Ovary (tissue), 7 donors: ENCODE measurements at regions not wholly inside any gene's neighbourhood (a gene's known extent, or its start where the extent isn't known, plus 50 kb on each side); places are given as distances from the start of the nearest gene placed in this dataset.

Experiments
- DNase-seq, 5 donors: peaks; one replicate each; pipeline ENCODE4 v3.0.0-alpha.2; 2019 to 2020
- H3K27ac ChIP-seq, 2 donors: fragments of 200-600 bp; one replicate each; pipeline versions ENCODE4 v1.5.1 to v1.8.0; 2019 to 2022
- H3K27me3 ChIP-seq: fragments of 200-600 bp; one replicate; pipeline ENCODE4 v1.8.0; 2022
- H3K36me3 ChIP-seq: fragments of 200-600 bp; sonication (generic); one replicate; pipeline ENCODE4 v1.5.1; 2019
- H3K4me1 ChIP-seq: one replicate; pipeline ENCODE4 v1.8.1; 2013; ENCODE audit warnings: mild to moderate bottlenecking, moderate library complexity; ENCODE audit not compliant: insufficient read depth
- H3K4me3 ChIP-seq: fragments of 200-600 bp; sonication (generic); one replicate; pipeline ENCODE4 v1.5.1; 2017
- H3K9me3 ChIP-seq, 2 donors: fragments of 200-600 bp in 1 of 2; sonication (generic) in 1 of 2; one replicate each; pipeline versions ENCODE4 v1.5.1 to v1.8.1; 2013 to 2019; ENCODE audit warnings: mild to moderate bottlenecking in 1 of 2, moderate library complexity in 1 of 2
- EP300 ChIP-seq: sonication (generic); formaldehyde crosslinking; IDR thresholded peaks from one replicate; pipeline ENCODE4 v1.6.1; 2017; ENCODE audit warnings: antibody characterized with exemption
- POLR2A ChIP-seq: fragments of 450-650 bp; IDR thresholded peaks from one replicate; pipeline ENCODE4 v1.6.1; 2017; ENCODE audit warnings: antibody characterized with exemption, mild to moderate bottlenecking, moderate library complexity
- WGBS, 3 donors: extraction: QIAGEN DNeasy Blood & Tissue Kit in 1 of 3; methylation state at CpG; one replicate each; pipeline versions ENCODE4 v1.1.5 to v1.1.7; 2013 to 2017; 5-methylcytosine and 5-hydroxymethylcytosine counted together
- intact Hi-C, 4 donors: fragments of 100-400 bp; cut with DNase I; formaldehyde crosslinking; loops; one replicate each; pipeline versions ENCODE4 v1.11.0 to v1.15.1; 2022 to 2023
- TF ChIP-seq, protein P1 (sequence below), 3 donors: fragments of 450-650 bp in 2 of 3; fragments of 200-600 bp in 1 of 3; IDR thresholded peaks; one replicate each; pipeline versions ENCODE4 v1.5.1 to v1.8.0; 2016 to 2022; ENCODE audit warnings: antibody characterized with exemption in 3 of 3, mild to moderate bottlenecking in 1 of 3
- donor health status: DM: no; HTN: no; CAD: no; lungs with moderate emphysema.
- donor health status: DM: no; HTN: no; CAD: no.
- donor health status: Bipolar disorder and iron deficiency.
- donor health status: DM: no; HTN: no; CAD: no.
- donor health status: DM: yes; HTN: yes; CAD: no.

GRCh38 chr7:153091477-153091876 lies 331.9 kb downstream of the ACTR3B start:
- no peak for DNase-seq
- TF ChIP-seq EP300 = no peak
- no peak for TF ChIP-seq POLR2A
- TF ChIP-seq, protein P1, sequence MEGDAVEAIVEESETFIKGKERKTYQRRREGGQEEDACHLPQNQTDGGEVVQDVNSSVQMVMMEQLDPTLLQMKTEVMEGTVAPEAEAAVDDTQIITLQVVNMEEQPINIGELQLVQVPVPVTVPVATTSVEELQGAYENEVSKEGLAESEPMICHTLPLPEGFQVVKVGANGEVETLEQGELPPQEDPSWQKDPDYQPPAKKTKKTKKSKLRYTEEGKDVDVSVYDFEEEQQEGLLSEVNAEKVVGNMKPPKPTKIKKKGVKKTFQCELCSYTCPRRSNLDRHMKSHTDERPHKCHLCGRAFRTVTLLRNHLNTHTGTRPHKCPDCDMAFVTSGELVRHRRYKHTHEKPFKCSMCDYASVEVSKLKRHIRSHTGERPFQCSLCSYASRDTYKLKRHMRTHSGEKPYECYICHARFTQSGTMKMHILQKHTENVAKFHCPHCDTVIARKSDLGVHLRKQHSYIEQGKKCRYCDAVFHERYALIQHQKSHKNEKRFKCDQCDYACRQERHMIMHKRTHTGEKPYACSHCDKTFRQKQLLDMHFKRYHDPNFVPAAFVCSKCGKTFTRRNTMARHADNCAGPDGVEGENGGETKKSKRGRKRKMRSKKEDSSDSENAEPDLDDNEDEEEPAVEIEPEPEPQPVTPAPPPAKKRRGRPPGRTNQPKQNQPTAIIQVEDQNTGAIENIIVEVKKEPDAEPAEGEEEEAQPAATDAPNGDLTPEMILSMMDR (IDR thresholded peaks at IDR 0.05) = no peak
- intact Hi-C loops = no loop called here
- 73 to 84% (median 73%) methylated on average over 13 of the region's 13 CpGs for WGBS, 3 donors
- H3K36me3 ChIP-seq = no peaks in the 10 kb centered on the region
- no peak overlapping the region for H3K27ac ChIP-seq
- no peaks in the 10 kb centered on the region for H3K9me3 ChIP-seq
- no peaks in the 10 kb centered on the region for H3K27me3 ChIP-seq
- H3K4me3 ChIP-seq = no peak overlapping the region
- H3K4me1 ChIP-seq = no peaks in the 10 kb centered on the region

GRCh38 chr7:153097511-153098201 lies 338.1 kb downstream of the ACTR3B start:
- TF ChIP-seq EP300 = no peak

DNA sequence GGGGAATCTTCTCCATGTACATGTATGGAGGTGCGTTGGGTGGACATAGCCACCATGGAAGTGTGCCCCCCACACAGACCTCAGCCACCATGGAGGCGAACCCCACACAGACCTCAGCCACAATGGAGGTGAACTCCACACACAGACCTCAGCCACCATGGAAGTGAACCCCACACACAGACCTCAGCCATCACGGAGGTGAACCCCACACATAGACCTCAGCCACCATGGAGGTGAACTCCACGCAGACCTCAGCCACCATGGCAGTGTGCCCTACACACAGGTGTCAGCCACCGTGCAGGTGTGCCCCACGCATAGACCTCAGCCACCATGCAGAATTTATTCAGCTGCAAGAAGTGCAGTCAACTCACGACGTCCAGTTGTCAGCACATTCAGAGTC lies 339.7 kb downstream of the ACTR3B start:
- no peaks in the 10 kb centered on the region for H3K36me3 ChIP-seq
- no peak overlapping the region for H3K4me3 ChIP-seq
- WGBS, 3 donors = 75 to 91% (median 79%) methylated on average over 8 of the region's 8 CpGs
- intact Hi-C loops = no loop called here
- TF ChIP-seq, protein P1 (IDR thresholded peaks at IDR 0.05) = no peak
- no peak for TF ChIP-seq EP300
- no peak for TF ChIP-seq POLR2A
- H3K4me1 ChIP-seq = no peaks in the 10 kb centered on the region
- no peak overlapping the region for H3K27ac ChIP-seq
- H3K9me3 ChIP-seq = no peaks in the 10 kb centered on the region
- H3K27me3 ChIP-seq = no peaks in the 10 kb centered on the region
- DNase-seq = no peak

More at GRCh38 chr7:153097511-153098201, 338.1 kb downstream of the ACTR3B start:
- 26 to 45% (median 32%) methylated on average over 8 of the region's 8 CpGs for WGBS, 3 donors
- no peaks in the 10 kb centered on the region for H3K36me3 ChIP-seq
- no peak overlapping the region for H3K4me3 ChIP-seq
- no peaks in the 10 kb centered on the region for H3K27me3 ChIP-seq
- intact Hi-C loops = no loop called here
- no peak for DNase-seq
- no peaks in the 10 kb centered on the region for H3K4me1 ChIP-seq
- no peak overlapping the region for H3K27ac ChIP-seq
- no peaks in the 10 kb centered on the region for H3K9me3 ChIP-seq

- Histone ChIP-seq H3K27ac (no peak overlapping the region), H3K27me3 (no peaks in the 10 kb centered on the region), H3K4me3 (no peak overlapping the region), H3K4me1 (no peaks in the 10 kb centered on the region), H3K36me3 (no peaks in the 10 kb centered on the region), H3K9me3 (no peaks in the 10 kb centered on the region)
- DNase-seq = no peak
- intact Hi-C loops = no loop called here
- 85 to 94% (median 89%) methylated on average over 11 of the region's 11 CpGs for WGBS, 3 donors
- TF ChIP-seq POLR2A (no peak), EP300 (no peak)
- TF ChIP-seq, protein P1 (IDR thresholded peaks at IDR 0.05) = no peak
Observed at GRCh38 chr7:153100691-153101237, 341.2 kb downstream of the ACTR3B start.

GRCh38 chr7:153103202-153103601 lies 343.6 kb downstream of the ACTR3B start:
- Histone ChIP-seq H3K36me3 (no peaks in the 10 kb centered on the region), H3K4me1 (no peaks in the 10 kb centered on the region), H3K27me3 (no peaks in the 10 kb centered on the region), H3K9me3 (no peaks in the 10 kb centered on the region), H3K4me3 (no peak overlapping the region), H3K27ac (no peak overlapping the region)
- intact Hi-C loops = no loop called here
- no peak for TF ChIP-seq EP300
- TF ChIP-seq, protein P1 (IDR thresholded peaks at IDR 0.05) = no peak
- no peak for TF ChIP-seq POLR2A
- 77 to 87% (median 82%) methylated on average over 6 of the region's 6 CpGs for WGBS, 3 donors
- DNase-seq = no peak
